GM19455 (cell line): ENCODE measurements at regions not wholly inside any gene's neighbourhood (a gene's known extent, or its start where the extent isn't known, plus 50 kb on each side); places are given as distances from the start of the nearest gene placed in this dataset.
"Not testable (repeated sequence)": the region's sequence is repeated elsewhere in the genome, so short reads cannot be mapped to it uniquely, and the experiment has no call there.

Experiments used
- ATAC-seq: cut with Tn5 transposase; IDR thresholded peaks from one replicate; pipeline ENCODE4 v1.9.1; 2021; ENCODE audit not compliant: unreplicated experiment

- ATAC-seq, result no peak
Measured at GRCh38 chr20:40955326-40955725, 73.3 kb upstream of the TOP1 start.

GRCh38 chr20:40955826-40956225 is 72.8 kb upstream of the TOP1 start:
- ATAC-seq, result not testable (repeated sequence)

GRCh38 chr20:40956542-40957264 is 71.9 kb upstream of the TOP1 start:
- no peak for ATAC-seq

- ATAC-seq, result no peak
Measured at GRCh38 chr20:40957265-40957760, 71.3 kb upstream of the TOP1 start.

GRCh38 chr20:40958598-40958997 is 70.0 kb upstream of the TOP1 start:
- ATAC-seq, result no peak

GRCh38 chr20:40959325-40960092 is 69.1 kb upstream of the TOP1 start:
- ATAC-seq, result no peak

- ATAC-seq, result no peak
Measured at GRCh38 chr20:40960101-40960500, 68.5 kb upstream of the TOP1 start.

GRCh38 chr20:40960521-40960956 is 68.1 kb upstream of the TOP1 start:
- no peak for ATAC-seq

GRCh38 chr20:40961176-40961575 is 67.4 kb upstream of the TOP1 start:
- no peak for ATAC-seq

- ATAC-seq, result no peak
Measured at GRCh38 chr20:40961686-40962640, 66.7 kb upstream of the TOP1 start.

GRCh38 chr20:40962733-40963504 is 65.7 kb upstream of the TOP1 start:
- peak; percentile 73 for ATAC-seq

GRCh38 chr20:40963505-40963845 is 65.1 kb upstream of the TOP1 start:
- no peak for ATAC-seq

GRCh38 chr20:40965671-40966070 is 63.0 kb upstream of the TOP1 start:
- no peak for ATAC-seq

- no peak for ATAC-seq
Measured at GRCh38 chr20:40966103-40966502, 62.5 kb upstream of the TOP1 start.

- ATAC-seq, result no peak
Measured at GRCh38 chr20:40966516-40967185, 62.0 kb upstream of the TOP1 start.

- ATAC-seq, result no peak
Measured at GRCh38 chr20:40967700-40968099, 60.9 kb upstream of the TOP1 start.

GRCh38 chr20:40968816-40969562 is 59.6 kb upstream of the TOP1 start:
- ATAC-seq, result peak; percentile 81

- ATAC-seq, result no peak
Measured at GRCh38 chr20:40970218-40970617, 58.4 kb upstream of the TOP1 start.

- ATAC-seq, result no peak
Measured at GRCh38 chr20:40977218-40977617, 51.4 kb upstream of the TOP1 start.
